ENCODE measurements at regions not wholly inside any gene's neighbourhood (a gene's known extent, or its start where the extent isn't known, plus 50 kb on each side); places are given as distances from the start of the nearest gene placed in this dataset.

- no peak for TF ChIP-seq MAX (IDR thresholded peaks at IDR 0.05)
- TF ChIP-seq TCF12 (IDR thresholded peaks at IDR 0.05; ENCODE audit: low read depth) = no peak
- no peak for TF ChIP-seq REST (IDR thresholded peaks at IDR 0.05; ENCODE audit: low read depth)
- TF ChIP-seq ZBTB7A (IDR thresholded peaks at IDR 0.05; ENCODE audit: low read depth) = no peak
- no peak for TF ChIP-seq RAD21 (IDR thresholded peaks at IDR 0.05; ENCODE audit: low read depth)
- no peak for TF ChIP-seq USF1 (IDR thresholded peaks at IDR 0.05)
- TF ChIP-seq NFIC (IDR thresholded peaks at IDR 0.05) = no peak
- TF ChIP-seq TAF1 (IDR thresholded peaks at IDR 0.05; ENCODE audit: low read depth) = no peak
- no peak for TF ChIP-seq YY1 (IDR thresholded peaks at IDR 0.05; ENCODE audit: low read depth)
- no peak for TF ChIP-seq TEAD4 (IDR thresholded peaks at IDR 0.05)
- TF ChIP-seq CREB1 (IDR thresholded peaks at IDR 0.05; ENCODE audit: low read depth) = no peak
Observed at GRCh38 chr7:85823396-85824080, 636.7 kb upstream of the SEMA3D start.

GRCh38 chr7:85821926-85822325 is 635.1 kb upstream of the SEMA3D start:
- TF ChIP-seq USF1 (IDR thresholded peaks at IDR 0.05) (no peak), CREB1 (IDR thresholded peaks at IDR 0.05; ENCODE audit: low read depth) (no peak), RAD21 (IDR thresholded peaks at IDR 0.05; ENCODE audit: low read depth) (no peak), MAX (IDR thresholded peaks at IDR 0.05) (no peak), NFIC (IDR thresholded peaks at IDR 0.05) (no peak), EGR1 (IDR thresholded peaks at IDR 0.05) (no peak), TCF12 (IDR thresholded peaks at IDR 0.05; ENCODE audit: low read depth) (no peak), FOXM1 (IDR thresholded peaks at IDR 0.05; ENCODE audit: borderline replicate concordance, low read depth) (no peak), CEBPB (IDR thresholded peaks at IDR 0.05) (no peak), REST (IDR thresholded peaks at IDR 0.05; ENCODE audit: low read depth) (no peak), YY1 (IDR thresholded peaks at IDR 0.05; ENCODE audit: low read depth) (no peak), ZBTB7A (IDR thresholded peaks at IDR 0.05; ENCODE audit: low read depth) (no peak), TEAD4 (IDR thresholded peaks at IDR 0.05) (no peak), EP300 (IDR thresholded peaks at IDR 0.05; ENCODE audit: borderline replicate concordance) (no peak), TAF1 (IDR thresholded peaks at IDR 0.05; ENCODE audit: low read depth) (no peak)

- TF ChIP-seq FOXM1 (IDR thresholded peaks at IDR 0.05; ENCODE audit: borderline replicate concordance, low read depth) = no peak
- no peak for TF ChIP-seq CEBPB (IDR thresholded peaks at IDR 0.05)
- TF ChIP-seq TEAD4 (IDR thresholded peaks at IDR 0.05) = no peak
- no peak for TF ChIP-seq RAD21 (IDR thresholded peaks at IDR 0.05; ENCODE audit: low read depth)
- no peak for TF ChIP-seq EGR1 (IDR thresholded peaks at IDR 0.05)
- no peak for TF ChIP-seq TCF12 (IDR thresholded peaks at IDR 0.05; ENCODE audit: low read depth)
- no peak for TF ChIP-seq REST (IDR thresholded peaks at IDR 0.05; ENCODE audit: low read depth)
Observed at GRCh38 chr7:85820702-85821443, 634.0 kb upstream of the SEMA3D start.

- TF ChIP-seq EGR1 (IDR thresholded peaks at IDR 0.05) (no peak), REST (IDR thresholded peaks at IDR 0.05; ENCODE audit: low read depth) (no peak), YY1 (IDR thresholded peaks at IDR 0.05; ENCODE audit: low read depth) (no peak), TEAD4 (IDR thresholded peaks at IDR 0.05) (no peak), MAX (IDR thresholded peaks at IDR 0.05) (no peak), NFIC (IDR thresholded peaks at IDR 0.05) (no peak), FOXM1 (IDR thresholded peaks at IDR 0.05; ENCODE audit: borderline replicate concordance, low read depth) (no peak), RAD21 (IDR thresholded peaks at IDR 0.05; ENCODE audit: low read depth) (no peak), TCF12 (IDR thresholded peaks at IDR 0.05; ENCODE audit: low read depth) (no peak)
Observed at GRCh38 chr7:85815526-85815925, 628.7 kb upstream of the SEMA3D start.

Measured in Ishikawa (cell line).